Esophagus squamous epithelium (tissue), 4 donors: ENCODE measurements at regions not wholly inside any gene's neighbourhood (a gene's known extent, or its start where the extent isn't known, plus 50 kb on each side); places are given as distances from the start of the nearest gene placed in this dataset.

Experiments
- POLR2A ChIP-seq, 4 donors: fragments of 450-650 bp; IDR thresholded peaks; one replicate each; pipeline ENCODE4 v1.6.1; 2017; ENCODE audit warnings: antibody characterized with exemption in 4 of 4, mild to moderate bottlenecking in 4 of 4, moderate library complexity in 3 of 4
- TF ChIP-seq, protein P1 (sequence below), 6 experiments: fragments of 450-650 bp in 4 of 6; fragments of 200-600 bp in 2 of 6; sonication (generic) in 2 of 6; IDR thresholded peaks; one replicate each; pipeline ENCODE4 v1.5.1; 2016 to 2019; ENCODE audit warnings: antibody characterized with exemption in 6 of 6, mild to moderate bottlenecking in 4 of 6, moderate library complexity in 4 of 6

DNA sequence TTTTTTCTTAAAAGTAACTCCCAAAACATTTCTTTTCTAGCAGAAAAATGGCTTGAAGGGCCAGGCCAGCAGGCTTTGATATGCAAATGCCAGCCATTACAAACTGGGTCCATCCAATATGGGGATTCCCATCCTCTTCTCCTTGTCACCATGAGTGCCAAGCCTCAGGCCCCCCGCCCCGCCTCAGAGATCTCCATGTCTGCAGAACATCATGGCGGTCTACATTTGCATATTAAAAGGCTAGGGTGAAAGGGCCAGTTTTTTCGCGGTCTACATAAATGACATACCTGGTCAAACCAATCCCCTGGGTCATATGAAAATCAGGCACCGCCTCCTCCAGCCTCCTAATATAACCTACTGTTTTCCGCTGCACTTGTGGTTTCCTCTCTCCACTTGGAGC lies 1327.6 kb downstream of the UQCRFS1 start:
- TF ChIP-seq, protein P1, sequence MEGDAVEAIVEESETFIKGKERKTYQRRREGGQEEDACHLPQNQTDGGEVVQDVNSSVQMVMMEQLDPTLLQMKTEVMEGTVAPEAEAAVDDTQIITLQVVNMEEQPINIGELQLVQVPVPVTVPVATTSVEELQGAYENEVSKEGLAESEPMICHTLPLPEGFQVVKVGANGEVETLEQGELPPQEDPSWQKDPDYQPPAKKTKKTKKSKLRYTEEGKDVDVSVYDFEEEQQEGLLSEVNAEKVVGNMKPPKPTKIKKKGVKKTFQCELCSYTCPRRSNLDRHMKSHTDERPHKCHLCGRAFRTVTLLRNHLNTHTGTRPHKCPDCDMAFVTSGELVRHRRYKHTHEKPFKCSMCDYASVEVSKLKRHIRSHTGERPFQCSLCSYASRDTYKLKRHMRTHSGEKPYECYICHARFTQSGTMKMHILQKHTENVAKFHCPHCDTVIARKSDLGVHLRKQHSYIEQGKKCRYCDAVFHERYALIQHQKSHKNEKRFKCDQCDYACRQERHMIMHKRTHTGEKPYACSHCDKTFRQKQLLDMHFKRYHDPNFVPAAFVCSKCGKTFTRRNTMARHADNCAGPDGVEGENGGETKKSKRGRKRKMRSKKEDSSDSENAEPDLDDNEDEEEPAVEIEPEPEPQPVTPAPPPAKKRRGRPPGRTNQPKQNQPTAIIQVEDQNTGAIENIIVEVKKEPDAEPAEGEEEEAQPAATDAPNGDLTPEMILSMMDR (IDR thresholded peaks at IDR 0.05) = no peak
- TF ChIP-seq POLR2A (IDR thresholded peaks at IDR 0.05) = no peak
